GM23338 (cell line): ENCODE measurements at regions not wholly inside any gene's neighbourhood (a gene's known extent, or its start where the extent isn't known, plus 50 kb on each side); places are given as distances from the start of the nearest gene placed in this dataset.

Source experiments
- CREB1 ChIP-seq: fragments of 250-450 bp; sonication (Bioruptor Pico); IDR thresholded peaks from 2 replicates; pipeline ENCODE4 v1.5.0; 2020; ENCODE audit warnings: low read depth, mild to moderate bottlenecking, moderate library complexity
- EZH2 ChIP-seq: fragments of 200-600 bp; sonication (generic); IDR thresholded peaks from one replicate; pipeline ENCODE4 v1.8.0; 2017; ENCODE audit warnings: antibody characterized with exemption, mild to moderate bottlenecking, low read depth; ENCODE audit not compliant: unreplicated experiment
- EZH2phosphoT487 ChIP-seq: fragments of 200-600 bp; sonication (generic); IDR thresholded peaks from one replicate; pipeline ENCODE4 v1.8.1; 2018; ENCODE audit warnings: antibody characterized with exemption; ENCODE audit not compliant: unreplicated experiment
- JUNB ChIP-seq: IDR thresholded peaks from one replicate; pipeline ENCODE4 v1.6.1; 2016; ENCODE audit warnings: antibody characterized with exemption; ENCODE audit not compliant: unreplicated experiment
- POLR2AphosphoS5 ChIP-seq: IDR thresholded peaks from 2 replicates; pipeline ENCODE4 v1.6.1; 2016; ENCODE audit warnings: antibody characterized with exemption, low read depth
- TF ChIP-seq, protein P1 (sequence below), 2 experiments: fragments of 200-600 bp in 1 of 2; sonication (generic) in 1 of 2; conservative IDR thresholded peaks; 2 replicates each; pipeline versions ENCODE4 v1.5.1 to v1.6.1; 2016 to 2017; ENCODE audit warnings: antibody characterized with exemption in 2 of 2, low read depth in 2 of 2, mild to moderate bottlenecking in 2 of 2, moderate library complexity in 1 of 2
- TF ChIP-seq, protein P2 (sequence below): IDR thresholded peaks from one replicate; pipeline ENCODE4 v1.6.1; 2018; ENCODE audit warnings: antibody characterized with exemption; ENCODE audit not compliant: unreplicated experiment
- TF ChIP-seq, protein P3 (sequence below): IDR thresholded peaks from 2 replicates; pipeline ENCODE4 v1.6.1; 2016; ENCODE audit warnings: antibody characterized with exemption

DNA sequence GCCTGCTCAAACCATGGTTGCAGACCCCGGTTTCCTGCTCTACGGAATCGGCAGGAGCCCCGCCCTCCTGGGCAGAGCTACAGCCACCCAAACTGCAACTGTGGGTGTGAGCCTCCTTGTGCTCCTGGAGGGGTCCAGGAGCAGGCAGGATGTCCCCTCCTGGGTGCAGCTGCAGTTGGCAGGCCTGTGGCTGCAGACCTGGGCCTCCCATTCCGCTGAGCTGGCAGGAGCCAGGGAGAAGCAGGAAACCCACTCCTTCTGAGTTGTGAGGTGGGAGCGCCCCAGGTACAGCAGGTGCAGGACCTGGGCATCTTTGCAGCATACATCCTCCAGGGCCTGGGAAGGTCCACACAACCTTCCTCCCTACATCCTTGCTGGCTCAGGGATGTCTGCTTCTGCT is 578.7 kb upstream of the USP24 start:
- TF ChIP-seq, protein P1, sequence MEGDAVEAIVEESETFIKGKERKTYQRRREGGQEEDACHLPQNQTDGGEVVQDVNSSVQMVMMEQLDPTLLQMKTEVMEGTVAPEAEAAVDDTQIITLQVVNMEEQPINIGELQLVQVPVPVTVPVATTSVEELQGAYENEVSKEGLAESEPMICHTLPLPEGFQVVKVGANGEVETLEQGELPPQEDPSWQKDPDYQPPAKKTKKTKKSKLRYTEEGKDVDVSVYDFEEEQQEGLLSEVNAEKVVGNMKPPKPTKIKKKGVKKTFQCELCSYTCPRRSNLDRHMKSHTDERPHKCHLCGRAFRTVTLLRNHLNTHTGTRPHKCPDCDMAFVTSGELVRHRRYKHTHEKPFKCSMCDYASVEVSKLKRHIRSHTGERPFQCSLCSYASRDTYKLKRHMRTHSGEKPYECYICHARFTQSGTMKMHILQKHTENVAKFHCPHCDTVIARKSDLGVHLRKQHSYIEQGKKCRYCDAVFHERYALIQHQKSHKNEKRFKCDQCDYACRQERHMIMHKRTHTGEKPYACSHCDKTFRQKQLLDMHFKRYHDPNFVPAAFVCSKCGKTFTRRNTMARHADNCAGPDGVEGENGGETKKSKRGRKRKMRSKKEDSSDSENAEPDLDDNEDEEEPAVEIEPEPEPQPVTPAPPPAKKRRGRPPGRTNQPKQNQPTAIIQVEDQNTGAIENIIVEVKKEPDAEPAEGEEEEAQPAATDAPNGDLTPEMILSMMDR (conservative IDR thresholded peaks at IDR 0.05; ENCODE audit: low read depth in 2 of 2), result no peak
- TF ChIP-seq, protein P2, sequence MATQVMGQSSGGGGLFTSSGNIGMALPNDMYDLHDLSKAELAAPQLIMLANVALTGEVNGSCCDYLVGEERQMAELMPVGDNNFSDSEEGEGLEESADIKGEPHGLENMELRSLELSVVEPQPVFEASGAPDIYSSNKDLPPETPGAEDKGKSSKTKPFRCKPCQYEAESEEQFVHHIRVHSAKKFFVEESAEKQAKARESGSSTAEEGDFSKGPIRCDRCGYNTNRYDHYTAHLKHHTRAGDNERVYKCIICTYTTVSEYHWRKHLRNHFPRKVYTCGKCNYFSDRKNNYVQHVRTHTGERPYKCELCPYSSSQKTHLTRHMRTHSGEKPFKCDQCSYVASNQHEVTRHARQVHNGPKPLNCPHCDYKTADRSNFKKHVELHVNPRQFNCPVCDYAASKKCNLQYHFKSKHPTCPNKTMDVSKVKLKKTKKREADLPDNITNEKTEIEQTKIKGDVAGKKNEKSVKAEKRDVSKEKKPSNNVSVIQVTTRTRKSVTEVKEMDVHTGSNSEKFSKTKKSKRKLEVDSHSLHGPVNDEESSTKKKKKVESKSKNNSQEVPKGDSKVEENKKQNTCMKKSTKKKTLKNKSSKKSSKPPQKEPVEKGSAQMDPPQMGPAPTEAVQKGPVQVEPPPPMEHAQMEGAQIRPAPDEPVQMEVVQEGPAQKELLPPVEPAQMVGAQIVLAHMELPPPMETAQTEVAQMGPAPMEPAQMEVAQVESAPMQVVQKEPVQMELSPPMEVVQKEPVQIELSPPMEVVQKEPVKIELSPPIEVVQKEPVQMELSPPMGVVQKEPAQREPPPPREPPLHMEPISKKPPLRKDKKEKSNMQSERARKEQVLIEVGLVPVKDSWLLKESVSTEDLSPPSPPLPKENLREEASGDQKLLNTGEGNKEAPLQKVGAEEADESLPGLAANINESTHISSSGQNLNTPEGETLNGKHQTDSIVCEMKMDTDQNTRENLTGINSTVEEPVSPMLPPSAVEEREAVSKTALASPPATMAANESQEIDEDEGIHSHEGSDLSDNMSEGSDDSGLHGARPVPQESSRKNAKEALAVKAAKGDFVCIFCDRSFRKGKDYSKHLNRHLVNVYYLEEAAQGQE, result no peak
- TF ChIP-seq, protein P3, sequence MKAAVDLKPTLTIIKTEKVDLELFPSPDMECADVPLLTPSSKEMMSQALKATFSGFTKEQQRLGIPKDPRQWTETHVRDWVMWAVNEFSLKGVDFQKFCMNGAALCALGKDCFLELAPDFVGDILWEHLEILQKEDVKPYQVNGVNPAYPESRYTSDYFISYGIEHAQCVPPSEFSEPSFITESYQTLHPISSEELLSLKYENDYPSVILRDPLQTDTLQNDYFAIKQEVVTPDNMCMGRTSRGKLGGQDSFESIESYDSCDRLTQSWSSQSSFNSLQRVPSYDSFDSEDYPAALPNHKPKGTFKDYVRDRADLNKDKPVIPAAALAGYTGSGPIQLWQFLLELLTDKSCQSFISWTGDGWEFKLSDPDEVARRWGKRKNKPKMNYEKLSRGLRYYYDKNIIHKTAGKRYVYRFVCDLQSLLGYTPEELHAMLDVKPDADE, result no peak
- TF ChIP-seq JUNB, result no peak
- TF ChIP-seq POLR2AphosphoS5, result no peak
- no peak for TF ChIP-seq EZH2phosphoT487
- TF ChIP-seq EZH2, result no peak
- no peak for TF ChIP-seq CREB1 (CRISPR knock-in tag)
